EH (cell line): ENCODE measurements at regions not wholly inside any gene's neighbourhood (a gene's known extent, or its start where the extent isn't known, plus 50 kb on each side); places are given as distances from the start of the nearest gene placed in this dataset.
A peak's percentile ranks its signal among the peaks of the same experiment; 100 is the strongest.
"Not testable (repeated sequence)": the region's sequence is repeated elsewhere in the genome, so short reads cannot be mapped to it uniquely, and the experiment has no call there.

Source experiments
- DNase-seq: peaks from one replicate; pipeline ENCODE4 v3.0.0-alpha.2; 2015; ENCODE audit warnings: low read depth

DNA sequence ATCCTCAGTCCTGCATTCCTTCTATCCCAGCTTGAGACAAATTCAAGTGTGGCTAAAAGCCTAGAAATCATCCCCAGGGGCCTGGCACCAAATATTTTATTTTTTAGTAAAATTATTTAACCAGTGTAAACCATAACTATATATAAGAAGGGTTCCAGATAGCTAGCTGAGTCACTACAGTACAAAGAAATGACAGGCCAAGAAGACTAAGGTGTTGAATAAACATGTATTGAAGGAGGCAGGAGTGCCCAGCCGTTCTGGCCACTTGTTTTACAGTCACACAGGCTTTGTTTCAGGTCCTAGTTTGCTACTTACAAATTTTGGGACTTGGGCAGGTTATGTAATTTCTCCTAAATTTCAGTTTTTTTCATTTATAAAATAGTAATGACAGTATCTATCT is 225.9 kb upstream of the PITX2 start:
- no peak for DNase-seq

DNA sequence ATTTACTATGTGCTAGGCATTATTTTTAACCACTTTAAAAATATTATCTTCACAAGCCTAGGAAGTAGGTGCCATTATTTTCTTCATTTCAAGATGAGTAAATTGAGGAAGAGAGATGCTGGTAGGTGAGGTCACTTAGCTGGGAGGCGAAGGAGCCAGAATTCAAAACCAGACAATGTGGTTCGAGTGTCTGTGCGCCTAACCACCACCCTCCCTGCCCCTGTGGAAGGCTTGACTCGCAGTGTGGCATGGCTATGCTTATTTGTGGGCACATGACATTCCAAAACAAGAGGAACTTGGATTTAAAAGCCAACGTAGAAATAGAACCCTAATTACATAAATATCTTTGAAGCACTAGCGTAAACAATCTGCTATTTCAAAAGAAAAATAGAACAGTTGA is 226.6 kb upstream of the PITX2 start:
- no peak for DNase-seq

DNA sequence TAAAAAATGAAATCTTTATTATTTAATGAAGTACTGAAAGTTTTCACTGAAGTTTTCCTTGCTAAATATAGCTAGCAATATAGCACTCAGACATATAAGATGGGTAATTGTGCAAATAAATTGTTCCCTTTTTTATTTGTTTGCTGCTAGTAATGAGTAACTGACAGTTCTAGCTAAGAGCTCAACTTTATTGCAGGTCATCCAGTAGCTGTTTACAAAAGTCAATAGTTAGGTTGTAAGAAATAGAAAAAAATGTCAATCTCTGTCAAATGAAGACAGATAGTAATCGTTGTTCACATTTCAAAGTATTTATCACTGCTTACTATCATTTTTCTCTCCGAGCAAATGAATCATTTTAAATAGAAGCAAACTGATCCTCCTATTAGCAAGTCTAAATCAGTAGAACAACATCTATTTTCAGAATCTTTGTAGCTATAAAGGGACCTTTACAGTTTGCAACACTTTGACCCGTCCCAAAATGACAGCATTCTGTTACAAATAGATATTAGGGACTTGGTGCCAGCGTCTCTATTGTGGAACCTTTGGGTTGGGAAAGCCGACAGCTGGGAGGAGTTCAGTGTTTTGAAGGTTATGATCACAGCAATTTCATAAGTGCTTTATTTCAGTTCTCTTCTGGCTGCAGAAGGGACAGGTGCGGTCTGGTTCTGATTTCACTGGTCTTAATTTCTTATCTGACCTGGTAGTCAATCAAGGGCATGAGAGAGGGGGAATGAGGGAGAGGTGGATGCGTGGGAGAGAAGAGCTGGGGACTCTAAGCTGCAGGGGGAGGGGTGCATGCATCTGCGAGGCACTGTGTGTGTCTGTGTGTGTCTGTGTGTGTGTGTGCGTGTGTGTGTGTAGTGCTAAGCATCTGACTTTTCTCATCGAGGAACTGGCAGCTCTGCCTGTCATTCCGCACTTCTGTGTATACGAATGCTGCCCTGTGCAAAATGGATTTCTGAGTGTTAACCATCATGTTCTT is 227.9 kb upstream of the PITX2 start:
- DNase-seq = no peak

DNA sequence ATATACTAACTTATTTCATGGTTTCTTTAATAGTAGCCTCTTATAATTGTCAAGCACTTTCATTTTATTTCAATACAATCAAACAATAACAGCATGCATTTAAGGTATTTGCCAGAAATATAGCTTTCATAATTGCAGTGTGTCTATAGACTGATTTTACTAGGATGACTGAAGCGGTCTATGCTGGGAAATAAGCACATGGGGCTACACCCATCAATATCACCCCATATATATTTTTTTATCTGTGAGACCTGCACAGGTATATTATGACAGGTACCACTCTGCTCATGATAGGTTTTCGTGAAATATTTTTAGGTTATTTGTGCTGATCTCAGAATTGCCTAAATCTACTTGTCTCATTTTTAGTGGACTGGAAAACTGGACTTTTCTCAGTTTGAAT is 229.1 kb upstream of the PITX2 start:
- DNase-seq = no peak

DNA sequence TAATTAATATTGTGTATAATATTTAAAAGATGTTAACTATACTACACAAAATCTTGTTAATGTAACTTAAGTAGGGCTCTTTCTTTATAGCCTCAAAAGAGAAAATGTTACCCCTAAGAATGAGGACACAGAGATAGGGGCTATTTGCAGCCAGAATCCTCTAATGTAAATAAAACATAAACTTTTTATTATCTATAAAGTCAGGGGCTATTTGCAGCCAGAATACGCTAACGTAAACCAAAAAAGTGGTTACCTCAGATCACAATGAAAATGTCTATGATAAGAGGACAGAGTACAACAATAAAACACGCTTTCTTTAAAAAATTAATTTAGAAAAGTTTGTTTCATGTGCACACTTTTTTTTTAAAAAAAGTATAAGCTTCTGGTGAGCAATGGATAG is 229.9 kb upstream of the PITX2 start:
- DNase-seq = no peak

DNA sequence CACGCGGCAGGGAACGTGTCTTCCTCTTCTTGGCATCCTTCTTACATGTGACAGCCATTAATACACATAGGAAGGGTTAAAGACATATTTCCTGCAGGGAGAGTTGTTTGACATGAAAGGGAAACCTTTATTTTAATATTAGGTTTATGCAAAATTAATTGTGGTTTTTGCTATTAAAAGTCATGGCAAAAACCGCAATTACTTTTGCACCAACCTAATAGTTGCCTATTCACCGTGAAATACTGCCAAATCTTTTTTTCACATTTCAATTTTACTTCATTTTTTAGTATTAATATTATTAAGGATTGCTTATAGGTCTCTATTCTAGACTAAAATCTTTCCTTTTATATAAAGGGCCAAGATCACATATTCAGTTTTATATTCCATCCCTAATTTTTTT is 230.4 kb upstream of the PITX2 start:
- no peak for DNase-seq

DNA sequence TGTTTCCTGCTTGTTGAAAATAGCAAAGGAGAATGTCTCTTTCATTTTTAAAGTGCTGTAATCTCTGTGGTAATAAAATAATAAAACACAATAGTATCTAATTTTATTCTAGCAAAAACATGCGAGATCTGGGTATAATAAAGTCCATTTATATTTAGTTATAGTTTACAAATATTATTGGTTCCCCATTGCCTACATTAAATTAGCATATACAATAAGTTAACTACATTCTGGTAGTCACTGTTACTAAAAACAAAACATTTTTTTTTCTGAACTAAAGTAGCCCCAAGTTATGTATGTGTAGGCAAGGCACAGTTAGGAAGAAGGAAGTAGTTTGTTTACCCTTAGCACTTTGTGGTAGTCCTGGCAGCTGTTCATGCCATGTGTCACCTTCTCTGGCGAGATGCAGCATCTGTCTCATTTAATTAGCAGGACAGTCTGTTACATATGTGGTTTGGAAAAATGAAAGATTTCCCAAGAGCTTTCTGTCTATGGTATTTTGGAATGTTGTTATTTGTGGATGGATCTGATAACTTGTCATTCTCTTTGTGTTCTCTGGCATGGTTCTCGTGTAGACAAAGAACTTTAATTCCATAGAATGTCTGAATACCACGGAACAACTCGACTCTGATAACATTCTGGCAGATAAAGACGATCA is 231.3 kb upstream of the PITX2 start:
- DNase-seq = peak; percentile 93

DNA sequence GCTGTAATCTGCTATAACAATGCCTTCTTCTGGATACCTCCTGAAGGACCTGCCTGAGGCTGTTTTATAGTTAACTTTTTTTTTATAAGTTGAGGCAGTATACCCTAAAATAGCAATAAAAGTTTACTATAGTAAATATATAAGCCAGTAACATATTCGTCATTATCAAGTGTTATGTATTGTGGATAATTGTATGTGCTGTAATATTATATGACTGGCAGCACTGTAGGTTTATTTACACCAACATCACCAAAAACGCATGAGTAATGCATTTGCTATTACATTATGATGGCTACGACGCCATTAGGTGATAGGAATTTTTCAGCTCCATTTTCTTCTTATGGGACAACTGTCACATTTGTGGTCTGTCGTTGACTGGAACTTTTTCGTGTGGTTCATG is 237.2 kb upstream of the PITX2 start:
- no peak for DNase-seq

DNA sequence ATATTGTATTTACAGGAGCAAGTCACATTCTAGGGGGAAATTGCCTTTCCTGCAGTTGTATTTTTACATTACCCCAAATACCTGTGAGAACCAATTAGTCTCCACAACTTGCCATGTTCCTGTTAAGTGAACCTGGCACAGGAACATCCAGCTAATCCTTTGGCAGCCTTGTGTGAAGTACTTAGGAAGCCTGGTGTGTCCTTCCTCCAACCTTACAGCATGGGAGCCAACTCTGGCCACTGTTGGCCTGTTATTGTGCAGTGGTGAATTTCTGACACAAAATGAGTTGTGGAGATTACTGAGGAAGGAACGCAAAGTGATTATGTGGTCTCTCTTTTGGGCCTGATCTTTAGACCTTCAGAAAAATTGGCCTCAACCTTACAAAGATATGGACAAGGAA is 238.0 kb upstream of the PITX2 start:
- no peak for DNase-seq

DNA sequence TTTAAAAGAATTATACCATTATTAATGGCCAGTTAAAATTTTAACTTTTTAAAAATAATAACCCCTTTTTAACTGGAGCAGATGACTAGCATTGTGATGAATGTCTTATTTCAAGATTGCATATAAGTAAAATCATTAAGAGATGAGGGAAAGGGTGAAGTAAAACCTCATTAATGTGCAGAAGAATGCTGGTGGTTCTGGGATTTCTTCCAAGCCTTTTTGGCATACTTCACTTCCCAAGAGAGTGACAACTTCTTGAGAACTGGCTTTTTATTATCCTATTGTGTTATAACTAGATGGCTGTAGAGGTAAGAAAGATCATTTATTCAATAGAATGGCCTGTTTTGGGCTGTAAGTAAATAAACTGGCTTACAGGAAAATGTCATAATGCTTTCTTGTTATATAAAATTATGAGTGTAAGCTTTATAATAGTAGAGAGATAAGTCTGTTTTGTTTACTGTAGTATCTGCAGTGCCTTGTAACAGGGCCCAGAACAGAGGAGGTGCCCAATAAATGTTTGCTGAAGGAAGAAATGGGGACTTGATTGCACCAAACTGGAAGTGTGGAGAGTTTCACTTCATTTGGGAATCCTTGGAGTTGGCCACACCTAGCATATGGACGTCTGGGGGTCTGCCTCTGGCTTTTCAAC is 242.9 kb upstream of the PITX2 start:
- peak; percentile 87 for DNase-seq

DNA sequence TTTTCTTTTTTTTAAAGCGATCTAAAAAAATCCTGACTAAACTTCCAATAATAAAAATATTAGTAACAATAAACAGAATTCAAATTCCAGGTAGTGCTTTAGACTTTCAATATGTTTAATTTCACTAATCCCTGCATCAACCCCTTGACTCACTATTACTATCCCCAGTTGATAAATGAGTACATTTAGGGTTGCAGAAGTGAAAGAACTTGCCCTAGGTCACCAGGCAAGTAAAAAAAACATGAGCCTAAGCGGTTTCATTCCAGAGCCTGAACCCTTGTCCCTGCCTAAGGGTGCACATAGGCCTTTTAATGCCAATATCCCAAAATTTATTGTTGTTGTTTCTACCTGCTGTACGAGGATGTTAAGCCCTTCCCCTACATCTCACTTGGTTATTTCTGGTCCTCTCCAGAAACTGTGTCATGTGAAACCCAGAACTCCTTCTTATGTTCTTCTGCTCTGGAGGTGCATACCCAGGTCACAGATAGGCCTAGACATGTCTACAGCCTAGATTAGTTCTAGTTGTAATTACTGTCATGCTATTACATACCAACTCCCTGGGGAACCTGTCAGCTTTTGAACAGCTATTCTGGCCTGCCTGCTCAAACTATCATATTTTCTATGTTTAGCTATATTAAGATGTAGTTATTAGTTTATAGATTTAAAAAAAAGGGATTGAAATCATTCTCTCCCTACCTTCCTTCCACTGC is 244.5 kb upstream of the PITX2 start:
- no peak for DNase-seq

DNA sequence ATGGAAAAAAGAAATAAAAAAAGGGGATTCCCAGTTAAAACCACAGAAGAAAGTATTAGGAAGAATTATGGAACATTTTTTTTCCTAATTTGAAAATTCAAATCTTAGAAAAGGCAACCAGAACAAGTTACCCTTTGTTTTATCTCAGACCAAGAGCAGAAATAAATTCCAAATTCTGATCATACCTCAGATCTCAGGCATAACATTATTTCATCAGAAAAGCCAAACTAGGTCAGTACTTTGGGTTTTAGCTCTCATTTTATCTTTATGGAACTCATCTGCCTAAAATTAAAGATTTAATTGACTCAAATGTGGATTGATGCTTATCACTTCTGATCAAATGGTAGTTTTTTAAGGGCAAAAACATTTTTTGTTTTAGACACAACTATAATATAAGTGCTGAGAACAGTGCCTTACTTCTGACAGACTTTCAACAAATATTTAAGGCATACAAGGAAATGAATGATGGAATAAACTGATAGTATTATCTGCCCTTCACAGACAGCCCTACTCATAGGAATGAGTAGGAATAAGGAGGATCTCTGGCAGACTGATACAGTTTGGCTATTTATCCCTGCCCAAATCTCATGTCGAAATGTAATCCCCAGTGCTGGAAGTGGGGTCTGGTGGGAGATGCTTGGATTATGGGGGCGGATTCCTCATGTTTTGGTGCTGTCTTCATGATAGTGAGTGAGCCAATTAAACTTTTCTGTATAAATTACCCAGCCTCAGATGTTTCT is 245.3 kb upstream of the PITX2 start:
- peak; percentile 15 for DNase-seq

DNA sequence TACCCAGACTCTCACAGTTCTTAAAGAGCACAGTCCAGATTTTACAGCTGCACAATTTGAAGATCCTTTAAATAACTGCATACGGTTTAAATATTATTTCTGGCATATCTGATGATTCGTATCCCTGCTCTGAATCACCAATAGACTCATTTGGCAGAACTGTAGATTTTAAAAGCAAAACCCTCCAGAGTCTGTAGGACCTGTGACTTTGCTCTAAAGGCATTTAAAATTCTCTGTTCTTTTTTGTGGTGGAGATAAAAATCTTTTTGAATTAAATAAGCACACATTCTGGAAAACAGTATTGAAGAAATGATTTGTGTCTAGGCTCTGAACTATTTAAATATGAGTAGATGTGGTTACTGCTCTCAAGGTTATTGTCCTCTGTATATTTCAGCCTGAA is 246.2 kb upstream of the PITX2 start:
- peak; percentile 83 for DNase-seq

DNA sequence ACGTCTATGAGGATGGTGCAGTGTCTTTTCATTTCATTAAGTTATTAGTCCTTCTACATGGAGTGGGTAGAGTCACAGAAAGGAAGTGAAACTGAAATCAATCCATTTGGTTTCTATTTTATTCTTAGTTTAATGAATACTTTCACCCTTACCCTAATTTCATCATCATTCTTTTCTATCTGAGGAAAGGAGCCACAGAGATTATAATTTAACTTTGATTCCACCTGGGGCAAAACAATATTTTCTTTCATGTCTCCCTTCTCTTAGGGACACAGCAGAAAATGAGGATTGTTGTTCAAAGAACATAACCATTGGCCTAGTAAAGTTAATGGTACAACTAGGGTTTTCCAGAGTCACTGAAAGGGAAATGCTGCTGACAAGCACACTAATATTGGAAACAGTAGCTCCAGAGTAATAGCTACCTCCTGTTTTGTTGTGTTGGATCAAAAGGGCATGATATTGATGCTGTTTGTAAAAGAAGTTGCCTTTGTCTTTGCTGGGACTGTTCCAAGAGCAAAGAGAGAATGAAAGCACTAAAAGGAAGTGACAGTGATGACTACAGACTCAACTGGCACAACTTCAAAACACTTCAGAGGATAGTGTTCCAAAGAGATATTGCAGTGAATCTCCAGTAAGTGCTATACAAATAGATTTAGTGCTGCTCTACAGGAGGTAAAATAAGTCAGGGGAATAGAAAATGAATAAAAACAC is 247.1 kb upstream of the PITX2 start:
- DNase-seq = peak; percentile 36

DNA sequence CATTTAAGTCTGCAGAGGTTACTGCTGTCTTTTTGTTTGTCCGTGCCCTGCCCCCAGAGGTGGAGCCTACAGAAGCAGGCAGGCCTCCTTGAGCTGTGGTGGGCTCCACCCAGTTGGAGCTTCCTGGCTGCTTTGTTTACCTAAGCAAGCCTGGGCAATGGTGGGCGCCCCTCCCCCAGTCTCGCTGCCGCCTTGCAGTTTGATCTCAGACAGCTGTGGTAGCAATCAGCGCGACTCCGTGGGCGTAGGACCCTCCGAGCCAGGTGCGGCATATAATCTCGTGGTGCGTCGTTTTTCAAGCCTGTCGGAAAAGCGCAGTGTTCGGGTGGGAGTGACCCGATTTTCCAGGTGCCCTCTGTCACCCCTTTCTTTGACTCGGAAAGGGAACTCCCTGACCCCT is 253.3 kb upstream of the PITX2 start:
- DNase-seq = not testable (repeated sequence)

DNA sequence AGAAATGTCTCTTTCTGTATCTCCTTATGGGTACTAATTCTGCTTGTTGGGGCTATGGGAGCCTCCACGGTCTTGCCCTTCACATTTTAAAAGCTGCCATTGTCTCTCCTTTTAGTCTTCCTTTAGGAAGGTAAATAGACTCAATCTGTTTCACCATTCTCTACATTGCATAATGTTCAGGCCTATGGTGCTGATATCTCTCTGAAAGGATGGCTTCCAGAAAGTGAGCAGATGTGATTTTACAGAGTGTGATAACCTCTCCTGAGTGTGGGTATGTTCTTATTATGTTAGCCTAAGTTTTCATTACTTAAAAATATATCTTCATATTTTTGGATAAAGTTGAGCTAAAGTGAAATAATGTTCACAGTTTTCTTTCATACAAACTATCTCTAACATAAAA is 254.0 kb upstream of the PITX2 start:
- DNase-seq = no peak

DNA sequence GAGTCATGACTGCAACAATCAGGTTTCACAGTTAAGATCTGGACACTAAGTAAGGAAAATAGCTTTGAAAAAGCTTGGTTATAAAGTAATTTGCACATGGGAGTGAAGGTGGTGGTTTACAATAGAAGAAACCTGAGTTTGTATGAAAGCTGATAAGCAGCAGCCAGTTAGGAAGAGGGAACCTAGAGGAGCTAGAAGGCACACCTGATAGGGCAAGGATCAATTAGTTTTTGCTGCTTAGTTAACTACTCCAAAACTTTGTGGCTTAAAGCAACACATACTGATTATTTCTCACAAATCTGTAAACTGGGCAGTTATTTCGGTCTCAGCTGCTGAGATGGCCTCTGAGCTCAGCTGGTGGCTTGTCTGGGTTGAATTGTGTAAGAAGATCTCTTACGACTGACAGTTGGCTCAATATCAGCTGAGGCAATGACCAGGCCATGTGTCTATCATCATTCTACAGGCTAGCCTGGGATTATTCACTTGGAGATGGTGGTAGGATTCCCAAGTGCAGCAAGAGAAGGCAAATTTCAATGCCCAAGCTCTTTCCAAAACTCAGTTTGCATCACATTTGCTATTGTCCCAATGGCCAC is 255.0 kb upstream of the PITX2 start:
- DNase-seq = no peak

DNA sequence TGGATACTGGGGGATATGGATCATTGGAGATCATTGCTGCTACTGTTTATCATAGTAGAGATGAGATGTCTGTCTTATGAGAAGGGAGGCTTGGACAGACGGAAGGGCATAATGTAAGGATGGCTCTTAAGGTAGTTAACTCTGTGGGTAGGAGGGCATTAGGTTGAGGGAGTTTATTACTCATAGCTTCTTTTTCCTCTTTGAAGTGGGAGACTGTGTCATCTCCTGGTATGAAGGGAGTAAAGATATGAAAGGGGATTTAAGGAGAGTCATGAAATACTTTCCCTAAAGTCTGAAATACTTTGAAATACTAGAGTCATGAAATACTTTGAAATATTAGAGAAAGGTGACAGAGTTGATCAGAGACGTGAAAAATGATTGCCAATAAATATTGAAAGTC is 255.5 kb upstream of the PITX2 start:
- DNase-seq = no peak

DNA sequence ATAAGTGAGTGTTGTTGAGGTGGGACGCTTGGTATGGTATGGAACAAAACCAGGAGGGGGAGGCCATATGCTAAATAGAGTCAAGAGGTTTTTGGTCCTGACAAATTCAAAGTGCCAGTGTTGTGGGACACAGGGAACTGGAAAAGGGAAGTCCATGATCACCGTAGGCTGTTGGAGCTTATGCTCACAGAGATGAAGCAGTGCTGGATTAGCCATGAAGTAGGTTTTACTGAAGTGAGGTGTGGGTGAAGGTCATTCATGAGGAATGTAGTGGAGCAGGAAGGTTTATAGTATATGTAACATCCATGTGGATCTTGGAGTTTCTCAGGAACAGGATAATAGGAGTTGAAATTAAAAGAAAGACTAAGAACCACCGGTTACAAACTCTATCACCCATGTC is 256.1 kb upstream of the PITX2 start:
- no peak for DNase-seq

DNA sequence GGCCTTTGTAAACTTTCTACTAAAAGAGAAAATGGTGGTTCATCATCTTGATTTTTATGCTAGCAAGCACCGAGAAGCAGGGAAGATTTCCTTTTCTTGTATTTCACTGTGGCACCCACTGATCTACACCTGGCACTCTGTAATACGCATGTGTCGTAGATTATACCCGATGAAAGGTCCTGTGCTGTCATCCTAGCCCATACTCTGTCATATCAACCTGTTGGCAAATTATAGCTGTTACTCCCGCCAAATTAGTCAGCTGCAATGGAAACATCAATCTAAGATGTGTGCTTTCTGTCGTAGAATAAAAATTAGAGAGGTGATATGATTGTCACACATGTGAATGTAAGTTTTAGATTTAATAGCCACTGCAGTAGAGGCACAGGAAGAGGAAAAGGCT is 263.4 kb upstream of the PITX2 start:
- DNase-seq = no peak

DNA sequence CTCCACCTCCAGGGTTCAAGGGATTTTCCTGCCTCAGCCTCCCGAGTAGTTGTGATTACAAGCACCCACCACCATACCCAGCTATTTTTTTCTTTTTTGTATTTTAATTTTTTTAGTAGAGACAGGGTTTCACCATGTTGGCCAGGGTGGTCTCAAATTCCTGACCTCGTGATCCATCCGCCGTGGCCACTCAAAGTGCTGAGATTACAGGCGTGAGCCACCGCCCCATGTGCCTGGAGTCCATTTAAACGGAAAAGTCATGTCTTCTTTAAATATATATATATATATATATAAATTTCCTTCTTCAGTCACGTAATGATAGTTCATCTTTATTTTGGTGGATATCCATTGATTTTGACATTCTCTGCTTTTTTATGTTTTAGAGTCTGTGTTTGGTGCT is 264.0 kb upstream of the PITX2 start:
- DNase-seq = no peak
